GM18507 (cell line): ENCODE measurements at regions not wholly inside any gene's neighbourhood (a gene's known extent, or its start where the extent isn't known, plus 50 kb on each side); places are given as distances from the start of the nearest gene placed in this dataset.
A peak's percentile ranks its signal among the peaks of the same experiment; 100 is the strongest.

Experiments
- DNase-seq: peaks from one replicate; pipeline ENCODE4 v3.0.0; 2011; ENCODE audit warnings: low read depth; ENCODE audit not compliant: insufficient read length; ENCODE audit errors: extremely low spot score
- FAIRE-seq: peaks from 2 replicates; lab custom pipeline; 2011; peaks lifted over from hg19 to GRCh38; lab: Jason Lieb, UNC

DNA sequence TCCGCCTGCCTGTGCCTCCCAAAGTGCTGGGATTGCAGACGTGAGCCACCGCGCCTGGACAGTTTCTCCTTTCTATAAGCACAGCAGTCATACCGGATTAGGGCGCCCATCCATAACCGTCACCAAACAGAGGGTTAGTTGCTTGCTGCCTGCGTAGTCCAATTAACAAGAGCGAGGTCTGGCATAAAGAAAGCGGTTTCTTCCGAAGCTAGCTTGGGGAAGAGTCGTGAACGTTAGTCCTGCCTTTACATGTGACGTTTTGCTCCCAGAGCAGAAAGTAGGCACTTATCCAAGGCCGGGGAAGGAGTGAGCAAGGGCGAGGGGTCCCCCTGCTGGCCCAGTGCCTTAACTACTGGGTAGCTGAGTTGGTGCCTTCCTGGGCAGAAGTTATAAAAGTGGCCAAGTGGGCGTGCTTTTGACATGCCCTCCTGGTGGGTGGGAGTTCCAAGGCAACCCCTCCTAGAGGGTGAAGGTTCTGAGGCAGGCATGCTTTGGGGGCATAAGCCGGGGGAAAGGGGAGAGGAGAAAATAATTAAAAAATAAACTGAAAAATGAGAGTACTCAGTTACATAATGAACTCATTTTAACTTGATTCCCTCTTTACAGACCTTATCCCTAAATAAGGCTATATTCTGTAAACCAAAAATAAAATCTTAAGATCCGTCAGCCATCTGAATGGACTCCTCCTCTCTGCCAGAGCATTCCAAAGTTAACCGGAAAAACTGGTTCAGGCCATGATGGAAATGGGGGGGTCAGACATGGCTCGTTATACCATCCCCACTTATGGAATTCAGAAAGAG is 88.0 kb downstream of the FAM217A start:
- DNase-seq (peak; percentile 48), FAIRE-seq (peak; percentile 79)

DNA sequence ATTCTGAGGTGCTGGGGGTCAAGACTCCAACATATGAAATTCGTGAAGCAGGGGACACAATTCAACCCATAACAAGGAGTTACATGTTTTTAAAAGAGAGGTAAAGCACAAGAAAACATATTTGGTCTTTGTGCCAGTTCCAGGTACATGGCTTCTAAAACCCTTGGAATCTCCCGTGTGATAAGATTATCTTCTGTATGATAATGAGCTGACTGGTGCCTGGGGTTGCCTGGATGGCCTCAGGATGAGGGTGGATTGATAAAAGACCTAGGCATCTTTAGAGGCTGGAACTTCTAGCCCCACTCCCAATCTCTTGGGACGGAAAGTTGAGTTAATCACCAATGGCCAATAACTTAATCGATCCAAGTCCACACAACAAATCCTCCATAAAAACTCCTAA is 87.0 kb downstream of the FAM217A start:
- FAIRE-seq = no peak
- DNase-seq = no peak

DNA sequence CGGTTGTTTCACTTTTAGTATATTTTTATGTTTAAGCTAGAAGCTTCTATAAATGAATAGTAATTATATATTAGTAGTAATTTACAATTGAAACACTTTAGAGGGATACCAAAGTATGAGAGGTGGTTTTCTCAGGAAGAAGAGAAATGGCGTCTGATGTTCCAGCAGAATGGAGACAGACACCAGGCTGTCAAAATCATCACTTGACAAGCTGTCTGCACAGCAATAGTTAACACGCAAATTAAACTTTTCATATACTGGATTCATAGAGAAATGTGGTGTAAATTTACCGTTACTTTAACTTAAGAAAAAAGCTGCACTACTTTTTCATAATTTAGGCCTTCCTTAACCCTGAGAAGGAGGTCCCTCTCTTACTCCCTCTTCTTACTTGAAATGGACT is 82.6 kb downstream of the FAM217A start:
- DNase-seq (no peak), FAIRE-seq (no peak)

DNA sequence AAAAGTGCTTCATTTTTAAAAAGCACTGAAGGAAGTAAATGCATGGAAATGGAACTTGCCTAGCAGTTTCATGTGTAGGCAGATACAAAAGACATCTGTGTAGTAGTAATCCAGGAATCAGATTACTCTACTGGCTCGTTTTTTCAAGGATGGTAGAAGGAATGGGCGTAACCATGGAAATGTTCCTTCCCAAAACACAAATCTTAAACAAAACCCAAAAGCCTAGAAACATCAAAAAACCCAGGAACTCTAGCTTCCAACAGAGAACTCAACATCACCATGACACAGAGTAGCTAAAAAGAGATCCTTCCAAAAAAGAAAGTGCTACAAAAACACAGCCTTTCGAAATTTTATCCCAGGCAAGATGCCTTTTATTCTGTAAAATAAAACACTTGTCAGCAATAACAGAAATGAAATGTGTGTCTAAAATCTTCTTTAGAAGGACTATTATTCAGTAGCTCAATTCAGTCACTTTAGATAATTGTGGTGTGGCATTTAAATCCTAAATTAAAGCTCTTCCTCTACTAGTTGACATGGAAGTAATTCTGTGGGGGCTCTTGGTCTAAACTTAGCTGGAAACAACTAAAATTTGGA is 81.7 kb downstream of the FAM217A start:
- FAIRE-seq = no peak
- no peak for DNase-seq

DNA sequence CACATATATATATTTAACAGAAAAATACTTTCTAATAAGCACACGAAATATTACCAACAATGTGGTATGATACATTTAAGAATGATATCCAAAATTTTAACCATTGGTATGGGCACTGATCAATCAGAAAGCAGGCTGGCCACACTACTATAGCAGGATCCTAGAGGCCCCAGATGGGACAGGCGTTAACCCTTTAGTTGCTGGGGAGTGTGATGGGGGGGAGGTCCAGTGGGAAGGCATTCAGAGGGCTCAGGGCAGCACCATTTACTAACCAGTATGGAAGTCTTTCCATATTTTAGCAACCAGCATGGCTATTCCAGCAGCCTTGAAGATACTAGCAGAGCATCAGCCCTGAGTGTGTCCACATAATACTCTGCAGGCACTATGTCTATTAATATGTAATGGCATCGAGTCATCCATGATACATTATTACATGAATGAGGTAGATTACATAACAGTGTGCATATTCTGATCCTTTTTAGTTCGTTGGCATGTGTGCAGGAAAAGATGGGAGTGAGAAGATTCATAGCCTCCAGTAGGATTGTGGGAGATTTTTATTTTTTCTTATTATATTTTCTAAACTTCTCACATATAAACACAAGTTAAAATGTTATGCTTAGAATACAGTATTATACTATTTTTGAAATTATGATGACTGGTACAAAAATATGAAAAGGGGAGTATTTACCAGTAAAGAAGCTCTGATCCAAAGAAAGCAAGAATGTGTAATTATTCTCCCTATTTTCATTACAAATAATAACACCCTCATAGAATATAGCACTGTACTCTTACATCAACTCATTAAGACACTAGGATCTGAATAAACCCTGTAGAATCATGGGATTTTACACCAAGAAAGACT is 78.9 kb downstream of the FAM217A start:
- DNase-seq (no peak), FAIRE-seq (no peak)

DNA sequence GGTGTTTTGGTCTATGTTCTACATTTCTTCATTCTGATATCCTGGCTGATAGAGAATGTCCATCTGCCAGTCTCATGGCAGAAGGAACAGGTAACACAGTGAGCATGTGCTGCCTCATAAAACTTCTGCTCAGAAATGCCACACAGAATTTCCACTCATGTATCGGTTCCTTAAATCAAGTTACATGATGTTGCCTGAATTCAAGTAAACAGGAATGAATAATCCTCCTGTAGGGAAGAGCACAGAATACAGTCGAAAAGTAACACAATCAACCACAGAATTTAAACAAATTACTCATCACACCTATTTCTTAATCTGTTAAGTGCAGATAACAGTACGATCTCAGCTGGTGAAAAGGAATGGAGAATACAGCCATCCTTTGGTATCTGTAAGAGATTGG is 74.7 kb downstream of the FAM217A start:
- DNase-seq (no peak), FAIRE-seq (no peak)

DNA sequence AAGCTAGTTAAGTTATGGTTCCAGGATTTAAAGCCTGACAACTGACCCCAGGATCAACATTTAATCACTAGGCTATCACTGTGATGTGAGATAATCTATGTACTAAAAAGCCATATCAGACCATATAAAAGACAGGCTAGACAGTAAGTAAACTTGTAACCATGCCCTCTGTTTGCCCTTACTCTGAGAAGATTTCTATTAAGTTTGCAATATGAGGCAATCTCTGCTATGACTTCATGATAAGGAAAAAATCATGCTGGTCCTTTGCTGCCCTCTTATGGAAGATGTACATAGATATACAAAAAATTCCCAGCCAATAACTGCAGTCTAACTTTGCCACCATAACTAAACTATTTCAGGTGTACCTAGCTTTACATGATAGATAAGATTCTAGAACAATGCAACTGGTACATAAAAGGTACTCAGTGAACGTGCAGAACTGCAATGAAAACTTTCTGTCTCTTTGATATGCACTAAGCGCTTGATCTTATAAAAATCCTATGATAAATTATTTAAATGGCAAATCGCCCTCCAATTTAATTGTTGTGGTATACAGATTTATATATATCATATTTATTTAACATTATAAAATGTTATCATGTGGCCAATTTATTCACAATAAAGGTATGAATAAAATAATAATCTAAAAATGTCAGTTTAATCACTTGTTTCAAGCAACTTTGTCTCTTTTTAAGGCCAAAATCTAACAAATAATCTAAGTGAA is 70.5 kb downstream of the FAM217A start:
- FAIRE-seq = peak; percentile 63
- no peak for DNase-seq

DNA sequence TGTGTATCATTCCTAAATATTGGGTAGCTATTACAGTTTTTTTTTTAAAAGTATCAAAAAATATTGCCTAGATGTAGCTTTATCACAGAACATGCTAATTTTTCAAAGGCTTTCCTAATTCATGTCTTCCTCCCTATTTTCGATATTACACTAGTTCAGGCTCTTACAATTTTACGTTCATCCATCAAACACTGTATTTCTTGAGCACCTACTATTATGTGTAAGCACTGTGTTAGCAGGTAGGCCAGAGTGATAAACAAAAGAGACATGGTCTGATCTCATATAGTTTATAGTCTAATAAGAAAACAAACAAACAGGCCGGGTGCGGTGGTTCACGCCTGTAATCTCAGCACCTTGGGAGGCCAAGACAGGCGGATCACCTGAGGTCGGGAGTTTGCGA is 69.5 kb downstream of the FAM217A start:
- FAIRE-seq = no peak
- DNase-seq = no peak

DNA sequence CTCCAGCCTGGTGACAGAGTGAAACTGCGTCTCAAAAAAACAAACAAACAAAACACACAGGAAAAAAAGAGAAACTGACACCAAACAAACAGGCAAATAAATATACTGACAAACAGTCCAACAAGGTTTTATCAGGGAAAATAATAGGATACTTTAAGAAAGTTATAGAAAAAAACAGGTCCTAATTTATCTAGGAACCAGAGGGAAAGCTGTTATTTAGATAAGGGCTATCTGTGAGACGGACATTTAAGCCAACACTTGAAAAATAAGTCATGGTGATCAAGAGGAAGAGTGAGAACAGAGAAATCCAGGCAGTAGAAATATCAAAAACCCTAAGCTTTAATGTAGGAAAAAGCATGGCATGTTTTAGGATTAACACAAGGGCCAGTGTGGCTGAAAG is 68.9 kb downstream of the FAM217A start:
- no peak for FAIRE-seq
- no peak for DNase-seq

DNA sequence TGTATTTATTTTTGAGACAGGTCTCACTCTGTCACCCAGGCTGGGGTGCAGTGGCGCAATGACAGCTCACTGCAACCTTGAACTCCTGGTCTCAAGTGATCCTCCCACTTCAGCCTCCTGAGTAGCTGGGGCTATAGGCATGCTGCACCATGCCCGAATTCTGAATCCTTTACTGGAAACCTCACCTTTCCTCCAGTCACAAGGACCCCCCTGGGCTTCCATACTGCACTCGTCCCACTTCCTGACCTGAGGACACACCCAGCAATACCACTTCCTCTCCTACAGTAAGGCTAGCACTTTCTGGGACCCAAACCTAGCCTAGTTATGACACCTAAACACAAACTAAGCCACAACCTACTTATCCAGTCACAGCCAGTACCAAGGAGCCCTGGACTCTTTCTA is 68.2 kb downstream of the FAM217A start:
- FAIRE-seq (peak; percentile 39), DNase-seq (no peak)

DNA sequence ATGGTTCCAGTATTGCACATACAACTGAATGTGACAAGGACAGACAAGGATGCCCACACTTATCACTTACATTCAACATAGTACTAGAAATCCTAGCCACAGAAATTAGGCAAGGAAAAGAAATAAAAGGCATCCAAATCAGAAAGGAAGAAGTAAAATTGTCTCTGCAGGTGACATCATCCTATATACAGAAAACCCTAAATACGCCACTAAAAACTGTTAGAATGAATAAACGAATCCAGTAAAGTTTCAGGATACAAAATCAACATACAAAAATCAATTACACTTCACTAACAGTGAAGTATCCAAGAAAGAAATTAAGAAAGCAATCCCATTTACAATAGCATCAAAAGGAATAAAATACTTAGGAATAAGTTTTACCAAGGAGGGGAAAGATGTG is 66.1 kb downstream of the FAM217A start:
- FAIRE-seq (no peak), DNase-seq (no peak)

DNA sequence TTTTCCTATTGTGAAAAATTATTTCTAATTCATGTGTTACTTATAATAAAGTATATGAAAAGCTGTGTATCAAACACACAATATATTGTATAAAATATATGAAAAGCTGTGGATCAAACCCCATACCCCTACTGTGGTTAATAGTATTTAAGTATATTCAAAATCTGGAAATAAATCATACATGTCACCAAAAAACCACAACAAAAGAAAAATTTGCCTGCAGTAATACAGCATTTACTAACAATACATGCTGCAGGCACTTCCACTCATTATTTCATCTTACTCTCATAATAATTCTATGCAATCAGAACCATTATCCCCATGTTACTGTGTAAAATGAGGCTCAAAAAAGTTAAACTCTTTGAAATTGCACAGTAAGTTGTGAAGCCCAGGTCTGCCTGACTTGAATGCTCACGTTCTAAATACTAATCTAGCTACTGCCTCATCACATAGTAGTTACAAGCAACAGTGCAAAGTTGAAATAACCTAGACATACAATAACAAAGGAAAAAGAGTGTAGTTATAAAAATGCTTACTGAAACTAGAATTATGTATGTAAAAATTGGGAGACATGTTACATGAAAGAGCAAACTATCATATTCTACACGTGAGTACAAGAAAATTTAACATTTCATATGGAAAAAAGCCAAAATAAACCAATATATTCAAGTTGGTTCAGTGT is 61.7 kb downstream of the FAM217A start:
- FAIRE-seq (no peak), DNase-seq (no peak)

DNA sequence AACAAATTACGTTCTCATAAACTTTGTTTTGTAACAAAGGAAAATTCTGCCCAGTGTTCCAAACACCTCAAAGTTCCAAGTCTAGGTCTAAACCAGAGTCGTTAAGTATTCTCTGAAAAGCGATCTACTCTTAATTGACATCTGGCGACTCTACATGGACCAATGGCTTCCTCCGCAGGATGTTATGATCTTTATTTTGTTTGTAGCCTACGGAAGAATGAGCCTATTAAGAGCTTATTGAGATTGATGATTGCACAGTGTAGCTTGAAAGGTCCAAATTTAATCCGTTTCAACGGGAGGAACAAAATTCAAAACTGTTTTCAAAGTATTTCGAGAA is 61.1 kb downstream of the FAM217A start:
- FAIRE-seq (peak; percentile 65), DNase-seq (no peak)

DNA sequence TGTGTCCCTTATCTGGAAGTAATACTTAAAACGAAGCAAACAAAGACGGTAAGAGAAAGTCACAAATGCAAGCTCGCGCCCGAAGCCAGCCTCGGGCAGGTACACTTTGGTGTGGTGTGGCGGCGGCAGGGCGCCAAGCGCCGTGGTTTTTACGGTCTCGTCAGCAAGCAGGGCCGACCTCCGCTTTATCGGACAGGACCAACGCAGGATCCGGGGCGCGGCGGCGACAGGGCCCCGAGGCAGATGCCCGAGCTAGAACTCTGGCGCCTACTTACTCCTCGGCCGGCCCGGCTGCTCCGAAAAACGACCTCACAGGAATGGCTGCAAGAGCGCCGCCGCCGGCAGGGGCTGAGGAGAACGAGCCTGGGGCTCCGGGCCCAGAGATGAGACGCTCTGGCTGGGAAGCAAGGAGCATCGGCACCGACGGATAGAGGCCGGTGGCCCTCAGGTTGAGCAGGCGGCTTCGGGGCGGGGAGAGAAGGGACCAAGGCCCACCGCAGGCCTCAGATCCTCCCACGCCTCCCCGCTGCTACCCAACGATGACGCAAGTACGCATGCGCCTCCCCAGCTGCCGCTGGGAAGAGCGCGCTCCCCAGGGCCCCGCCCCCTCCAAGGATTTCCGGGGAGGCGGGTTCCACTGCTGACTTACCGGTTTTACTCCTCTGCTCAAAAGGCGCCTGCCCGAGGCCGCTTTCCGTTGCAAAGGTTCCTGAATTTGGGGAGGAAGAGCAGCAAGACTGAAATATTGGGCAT is 60.6 kb downstream of the FAM217A start:
- FAIRE-seq (peak; percentile 87), DNase-seq (peak; percentile 76)
